ENCODE measurements at regions not wholly inside any gene's neighbourhood (a gene's known extent, or its start where the extent isn't known, plus 50 kb on each side); places are given as distances from the start of the nearest gene placed in this dataset.

GRCh38 chr9:2493529-2493928 lies 128.1 kb upstream of the VLDLR start:
- TF ChIP-seq POLR2A (IDR thresholded peaks at IDR 0.05; ENCODE audit: low read depth, low read length), result no peak
- no peak for TF ChIP-seq CTCF (conservative IDR thresholded peaks at IDR 0.05; ENCODE audit: low read depth, low read length)
- TF ChIP-seq CHD1 (IDR thresholded peaks at IDR 0.05; ENCODE audit: low read depth, low read length), result no peak
- no peak for TF ChIP-seq RAD21 (IDR thresholded peaks at IDR 0.05; ENCODE audit: low read length)
- TF ChIP-seq CEBPB (IDR thresholded peaks at IDR 0.05; ENCODE audit: low read depth, low read length), result no peak
- no peak for TF ChIP-seq RFX5 (IDR thresholded peaks at IDR 0.05; ENCODE audit: low read depth, low read length)
- TF ChIP-seq MAFK (IDR thresholded peaks at IDR 0.05; ENCODE audit: low read depth, low read length), result no peak
- TF ChIP-seq SMC3 (IDR thresholded peaks at IDR 0.05; ENCODE audit: low read depth, low read length), result no peak

All from IMR-90 (cell line).